PFSK-1 (cell line): ENCODE measurements at regions not wholly inside any gene's neighbourhood (a gene's known extent, or its start where the extent isn't known, plus 50 kb on each side); places are given as distances from the start of the nearest gene placed in this dataset.

Source experiments
- POLR2AphosphoS5 ChIP-seq: IDR thresholded peaks from 2 replicates; pipeline ENCODE4 v1.6.1; 2012; ENCODE audit warnings: low read depth, mild to moderate bottlenecking, control low read depth, low read length, moderate library complexity
- SIN3A ChIP-seq: IDR thresholded peaks from 2 replicates; pipeline ENCODE4 v1.6.1; 2012; ENCODE audit warnings: mild to moderate bottlenecking, low read length, moderate library complexity, borderline replicate concordance; ENCODE audit not compliant: insufficient read depth
- TAF1 ChIP-seq: IDR thresholded peaks from 2 replicates; pipeline ENCODE4 v1.6.1; 2012; ENCODE audit warnings: low read length, control low read depth, borderline replicate concordance; ENCODE audit not compliant: insufficient read depth
- TF ChIP-seq, protein P1 (sequence below), 2 experiments: IDR thresholded peaks; 2 replicates each; pipeline versions ENCODE4 v1.6.1 to v1.8.0; 2011 to 2012; ENCODE audit warnings: low read depth in 2 of 2, low read length in 2 of 2, control low read depth in 1 of 2, inconsistent platforms in 1 of 2, mild to moderate bottlenecking in 1 of 2, moderate library complexity in 1 of 2; ENCODE audit not compliant: insufficient read depth in 1 of 2

DNA sequence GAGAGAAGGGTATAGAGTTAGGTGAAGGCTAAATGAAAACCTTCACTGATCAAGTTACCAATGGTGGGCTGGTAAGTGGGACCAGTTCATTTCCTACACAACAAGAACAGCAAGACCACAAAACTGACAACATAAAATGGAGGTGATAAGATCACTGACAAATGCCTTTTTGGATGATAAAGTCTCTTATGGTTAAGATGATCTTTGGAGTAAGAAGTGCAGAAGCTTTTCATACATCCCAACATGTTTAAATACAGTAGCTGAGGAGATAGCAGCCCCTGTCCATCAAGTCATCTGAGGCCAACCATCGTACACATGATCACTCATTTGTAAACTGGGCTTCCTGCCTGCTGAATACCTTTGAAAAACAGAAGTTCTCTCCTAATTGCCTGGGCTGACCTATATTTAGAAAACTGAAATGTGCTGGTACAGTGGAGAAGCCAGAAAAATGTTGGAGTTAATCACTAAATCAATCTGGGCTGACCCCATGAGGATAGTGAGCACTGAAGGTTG lies 259.0 kb upstream of the ZFHX3 start:
- TF ChIP-seq, protein P1, sequence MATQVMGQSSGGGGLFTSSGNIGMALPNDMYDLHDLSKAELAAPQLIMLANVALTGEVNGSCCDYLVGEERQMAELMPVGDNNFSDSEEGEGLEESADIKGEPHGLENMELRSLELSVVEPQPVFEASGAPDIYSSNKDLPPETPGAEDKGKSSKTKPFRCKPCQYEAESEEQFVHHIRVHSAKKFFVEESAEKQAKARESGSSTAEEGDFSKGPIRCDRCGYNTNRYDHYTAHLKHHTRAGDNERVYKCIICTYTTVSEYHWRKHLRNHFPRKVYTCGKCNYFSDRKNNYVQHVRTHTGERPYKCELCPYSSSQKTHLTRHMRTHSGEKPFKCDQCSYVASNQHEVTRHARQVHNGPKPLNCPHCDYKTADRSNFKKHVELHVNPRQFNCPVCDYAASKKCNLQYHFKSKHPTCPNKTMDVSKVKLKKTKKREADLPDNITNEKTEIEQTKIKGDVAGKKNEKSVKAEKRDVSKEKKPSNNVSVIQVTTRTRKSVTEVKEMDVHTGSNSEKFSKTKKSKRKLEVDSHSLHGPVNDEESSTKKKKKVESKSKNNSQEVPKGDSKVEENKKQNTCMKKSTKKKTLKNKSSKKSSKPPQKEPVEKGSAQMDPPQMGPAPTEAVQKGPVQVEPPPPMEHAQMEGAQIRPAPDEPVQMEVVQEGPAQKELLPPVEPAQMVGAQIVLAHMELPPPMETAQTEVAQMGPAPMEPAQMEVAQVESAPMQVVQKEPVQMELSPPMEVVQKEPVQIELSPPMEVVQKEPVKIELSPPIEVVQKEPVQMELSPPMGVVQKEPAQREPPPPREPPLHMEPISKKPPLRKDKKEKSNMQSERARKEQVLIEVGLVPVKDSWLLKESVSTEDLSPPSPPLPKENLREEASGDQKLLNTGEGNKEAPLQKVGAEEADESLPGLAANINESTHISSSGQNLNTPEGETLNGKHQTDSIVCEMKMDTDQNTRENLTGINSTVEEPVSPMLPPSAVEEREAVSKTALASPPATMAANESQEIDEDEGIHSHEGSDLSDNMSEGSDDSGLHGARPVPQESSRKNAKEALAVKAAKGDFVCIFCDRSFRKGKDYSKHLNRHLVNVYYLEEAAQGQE (IDR thresholded peaks at IDR 0.05; ENCODE audit: insufficient read depth in 1 of 2, low read depth in 2 of 2, low read length in 2 of 2): no peak
- TF ChIP-seq TAF1 (no peak), POLR2AphosphoS5 (no peak), SIN3A (no peak)
